Cardiac fibroblast (primary cell): ENCODE measurements at regions not wholly inside any gene's neighbourhood (a gene's known extent, or its start where the extent isn't known, plus 50 kb on each side); places are given as distances from the start of the nearest gene placed in this dataset.

ENCODE experiments used
- DNase-seq, 2 donors: peaks; one replicate each; pipeline versions ENCODE4 v3.0.0 to v3.0.0-alpha.2; 2010; ENCODE audit warnings: low read depth in 2 of 2
- H3K4me3 ChIP-seq, 2 donors: replicated peaks in 1 of 2; 1 replicate in 1 of 2; 2 replicates in 1 of 2; pipeline ENCODE4 v1.5.1; 2011; ENCODE audit warnings: low read depth in 2 of 2, low read length in 2 of 2, mild to moderate bottlenecking in 2 of 2, moderate library complexity in 1 of 2
- CTCF ChIP-seq: IDR thresholded peaks from one replicate; pipeline ENCODE4 v1.5.1; 2011; ENCODE audit warnings: low read depth, mild to moderate bottlenecking, low read length, inconsistent platforms

GRCh38 chr4:22235698-22236097 is 280.2 kb downstream of the ADGRA3 start:
- no peak for TF ChIP-seq CTCF

GRCh38 chr4:22233230-22233629 is 282.6 kb downstream of the ADGRA3 start:
- DNase-seq: no peak
- no peak overlapping the region for H3K4me3 ChIP-seq
- no peak for TF ChIP-seq CTCF

More at GRCh38 chr4:22235698-22236097, 280.2 kb downstream of the ADGRA3 start:
- DNase-seq: no peak
- no peak overlapping the region for H3K4me3 ChIP-seq

GRCh38 chr4:22220965-22221364 is 272.4 kb upstream of the KCNIP4 start:
- H3K4me3 ChIP-seq: no peak overlapping the region
- DNase-seq: peak in 1 of 2 donors; percentile 20
- TF ChIP-seq CTCF: no peak

GRCh38 chr4:22217480-22217879 is 268.9 kb upstream of the KCNIP4 start:
- DNase-seq: no peak
- TF ChIP-seq CTCF: no peak
- H3K4me3 ChIP-seq: no peak overlapping the region

- H3K4me3 ChIP-seq: no peak overlapping the region
- TF ChIP-seq CTCF: no peak
- DNase-seq: no peak
These were observed 267.7 kb upstream of the KCNIP4 start for GRCh38 chr4:22216278-22216677.

GRCh38 chr4:22215084-22215483 is 266.5 kb upstream of the KCNIP4 start:
- no peak overlapping the region for H3K4me3 ChIP-seq
- TF ChIP-seq CTCF: no peak
- DNase-seq: no peak

GRCh38 chr4:22203711-22204011 is 255.1 kb upstream of the KCNIP4 start:
- TF ChIP-seq CTCF: no peak
- no peak overlapping the region for H3K4me3 ChIP-seq
- DNase-seq: no peak
